ENCODE measurements at regions not wholly inside any gene's neighbourhood (a gene's known extent, or its start where the extent isn't known, plus 50 kb on each side); places are given as distances from the start of the nearest gene placed in this dataset.

GRCh38 chr12:38153737-38154061, 162.9 kb upstream of the ALG10B start:
- no peaks in the 10 kb centered on the region for H3K27me3 ChIP-seq (ENCODE audit: insufficient read depth, poor library complexity, severe bottlenecking)
- no peak for TF ChIP-seq SPI1 (IDR thresholded peaks at IDR 0.05; ENCODE audit: borderline replicate concordance, low read depth)
- TF ChIP-seq, protein P1, sequence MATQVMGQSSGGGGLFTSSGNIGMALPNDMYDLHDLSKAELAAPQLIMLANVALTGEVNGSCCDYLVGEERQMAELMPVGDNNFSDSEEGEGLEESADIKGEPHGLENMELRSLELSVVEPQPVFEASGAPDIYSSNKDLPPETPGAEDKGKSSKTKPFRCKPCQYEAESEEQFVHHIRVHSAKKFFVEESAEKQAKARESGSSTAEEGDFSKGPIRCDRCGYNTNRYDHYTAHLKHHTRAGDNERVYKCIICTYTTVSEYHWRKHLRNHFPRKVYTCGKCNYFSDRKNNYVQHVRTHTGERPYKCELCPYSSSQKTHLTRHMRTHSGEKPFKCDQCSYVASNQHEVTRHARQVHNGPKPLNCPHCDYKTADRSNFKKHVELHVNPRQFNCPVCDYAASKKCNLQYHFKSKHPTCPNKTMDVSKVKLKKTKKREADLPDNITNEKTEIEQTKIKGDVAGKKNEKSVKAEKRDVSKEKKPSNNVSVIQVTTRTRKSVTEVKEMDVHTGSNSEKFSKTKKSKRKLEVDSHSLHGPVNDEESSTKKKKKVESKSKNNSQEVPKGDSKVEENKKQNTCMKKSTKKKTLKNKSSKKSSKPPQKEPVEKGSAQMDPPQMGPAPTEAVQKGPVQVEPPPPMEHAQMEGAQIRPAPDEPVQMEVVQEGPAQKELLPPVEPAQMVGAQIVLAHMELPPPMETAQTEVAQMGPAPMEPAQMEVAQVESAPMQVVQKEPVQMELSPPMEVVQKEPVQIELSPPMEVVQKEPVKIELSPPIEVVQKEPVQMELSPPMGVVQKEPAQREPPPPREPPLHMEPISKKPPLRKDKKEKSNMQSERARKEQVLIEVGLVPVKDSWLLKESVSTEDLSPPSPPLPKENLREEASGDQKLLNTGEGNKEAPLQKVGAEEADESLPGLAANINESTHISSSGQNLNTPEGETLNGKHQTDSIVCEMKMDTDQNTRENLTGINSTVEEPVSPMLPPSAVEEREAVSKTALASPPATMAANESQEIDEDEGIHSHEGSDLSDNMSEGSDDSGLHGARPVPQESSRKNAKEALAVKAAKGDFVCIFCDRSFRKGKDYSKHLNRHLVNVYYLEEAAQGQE (IDR thresholded peaks at IDR 0.05; ENCODE audit: insufficient replicate concordance, low read depth): no peak
- TF ChIP-seq CTCF (IDR thresholded peaks at IDR 0.05; ENCODE audit: insufficient read depth, low read length): no peak
- TF ChIP-seq GABPA (IDR thresholded peaks at IDR 0.05; ENCODE audit: low read depth): no peak
- TF ChIP-seq POLR2AphosphoS5 (IDR thresholded peaks at IDR 0.05; ENCODE audit: low read depth): no peak
- no peak overlapping the region for H3K4me3 ChIP-seq (replicated peaks; ENCODE audit: insufficient read depth, low read length)
- H3K27ac ChIP-seq (replicated peaks): no peak overlapping the region
- no peak for DNase-seq (ENCODE audit: low read depth in 1 of 2, low spot score in 1 of 2)

- no peaks in the 10 kb centered on the region for H3K27me3 ChIP-seq (ENCODE audit: insufficient read depth, poor library complexity, severe bottlenecking)
- no peak for TF ChIP-seq POLR2AphosphoS5 (IDR thresholded peaks at IDR 0.05; ENCODE audit: low read depth)
- no peak for TF ChIP-seq SPI1 (IDR thresholded peaks at IDR 0.05; ENCODE audit: borderline replicate concordance, low read depth)
- TF ChIP-seq CTCF (IDR thresholded peaks at IDR 0.05; ENCODE audit: insufficient read depth, low read length): no peak
- no peak for TF ChIP-seq GABPA (IDR thresholded peaks at IDR 0.05; ENCODE audit: low read depth)
- TF ChIP-seq, protein P1 (IDR thresholded peaks at IDR 0.05; ENCODE audit: insufficient replicate concordance, low read depth): no peak
- no peak for DNase-seq (ENCODE audit: low read depth in 1 of 2, low spot score in 1 of 2)
Observed at GRCh38 chr12:38154096-38155019, 162.2 kb upstream of the ALG10B start.

GRCh38 chr12:38155020-38155395, 161.6 kb upstream of the ALG10B start:
- H3K4me3 ChIP-seq (replicated peaks; ENCODE audit: insufficient read depth, low read length): no peak overlapping the region
- no peak overlapping the region for H3K27ac ChIP-seq (replicated peaks)
- DNase-seq (ENCODE audit: low read depth in 1 of 2, low spot score in 1 of 2): no peak
- H3K27me3 ChIP-seq (ENCODE audit: insufficient read depth, poor library complexity, severe bottlenecking): no peaks in the 10 kb centered on the region
- TF ChIP-seq GABPA (IDR thresholded peaks at IDR 0.05; ENCODE audit: low read depth) (no peak), CTCF (IDR thresholded peaks at IDR 0.05; ENCODE audit: insufficient read depth, low read length) (no peak), POLR2AphosphoS5 (IDR thresholded peaks at IDR 0.05; ENCODE audit: low read depth) (no peak), SPI1 (IDR thresholded peaks at IDR 0.05; ENCODE audit: borderline replicate concordance, low read depth) (no peak)
- TF ChIP-seq, protein P1 (IDR thresholded peaks at IDR 0.05; ENCODE audit: insufficient replicate concordance, low read depth): no peak

More at GRCh38 chr12:38154096-38155019, 162.2 kb upstream of the ALG10B start:
- Histone ChIP-seq H3K27ac (replicated peaks) (no peak overlapping the region), H3K4me3 (replicated peaks; ENCODE audit: insufficient read depth, low read length) (no peak overlapping the region)

Data from HL-60 (cell line).